Upper lobe of left lung (tissue), 4 donors: ENCODE measurements at regions not wholly inside any gene's neighbourhood (a gene's known extent, or its start where the extent isn't known, plus 50 kb on each side); places are given as distances from the start of the nearest gene placed in this dataset.

Experiments used
- EP300 ChIP-seq, 4 donors: sonication (generic); formaldehyde crosslinking; IDR thresholded peaks; one replicate each; pipeline ENCODE4 v1.5.1; 2017; ENCODE audit warnings: antibody characterized with exemption in 4 of 4, control low read depth in 2 of 4
- TF ChIP-seq, protein P1 (sequence below), 6 experiments: fragments of 450-650 bp in 4 of 6; fragments of 200-600 bp in 2 of 6; sonication (generic) in 2 of 6; IDR thresholded peaks; one replicate each; pipeline ENCODE4 v1.5.1; 2016 to 2019; ENCODE audit warnings: antibody characterized with exemption in 6 of 6

DNA sequence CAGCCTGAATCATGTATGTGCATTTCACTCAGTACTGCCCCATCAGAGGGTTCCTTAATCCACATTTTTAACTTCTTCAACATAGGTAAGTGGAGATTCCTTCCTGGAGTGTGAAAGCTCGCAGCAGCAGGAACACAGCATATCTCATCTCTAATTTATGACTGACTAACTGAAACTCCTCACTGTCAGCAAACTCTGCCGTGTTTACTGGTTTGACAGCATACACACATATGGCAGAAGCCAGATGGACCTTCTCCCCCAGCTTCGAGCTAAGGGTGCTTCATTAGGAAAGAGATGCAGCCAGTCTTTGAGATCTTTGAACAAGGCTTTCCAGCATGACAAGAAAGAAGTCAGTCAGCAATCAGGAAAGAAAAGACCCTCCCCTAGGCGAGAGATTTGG, 200.3 kb upstream of the ACVR2A start:
- TF ChIP-seq, protein P1, sequence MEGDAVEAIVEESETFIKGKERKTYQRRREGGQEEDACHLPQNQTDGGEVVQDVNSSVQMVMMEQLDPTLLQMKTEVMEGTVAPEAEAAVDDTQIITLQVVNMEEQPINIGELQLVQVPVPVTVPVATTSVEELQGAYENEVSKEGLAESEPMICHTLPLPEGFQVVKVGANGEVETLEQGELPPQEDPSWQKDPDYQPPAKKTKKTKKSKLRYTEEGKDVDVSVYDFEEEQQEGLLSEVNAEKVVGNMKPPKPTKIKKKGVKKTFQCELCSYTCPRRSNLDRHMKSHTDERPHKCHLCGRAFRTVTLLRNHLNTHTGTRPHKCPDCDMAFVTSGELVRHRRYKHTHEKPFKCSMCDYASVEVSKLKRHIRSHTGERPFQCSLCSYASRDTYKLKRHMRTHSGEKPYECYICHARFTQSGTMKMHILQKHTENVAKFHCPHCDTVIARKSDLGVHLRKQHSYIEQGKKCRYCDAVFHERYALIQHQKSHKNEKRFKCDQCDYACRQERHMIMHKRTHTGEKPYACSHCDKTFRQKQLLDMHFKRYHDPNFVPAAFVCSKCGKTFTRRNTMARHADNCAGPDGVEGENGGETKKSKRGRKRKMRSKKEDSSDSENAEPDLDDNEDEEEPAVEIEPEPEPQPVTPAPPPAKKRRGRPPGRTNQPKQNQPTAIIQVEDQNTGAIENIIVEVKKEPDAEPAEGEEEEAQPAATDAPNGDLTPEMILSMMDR (IDR thresholded peaks at IDR 0.05): no peak
- TF ChIP-seq EP300 (IDR thresholded peaks at IDR 0.05): no peak
